ENCODE measurements at regions not wholly inside any gene's neighbourhood (a gene's known extent, or its start where the extent isn't known, plus 50 kb on each side); places are given as distances from the start of the nearest gene placed in this dataset.
"Not testable (repeated sequence)": the region's sequence is repeated elsewhere in the genome, so short reads cannot be mapped to it uniquely, and the experiment has no call there.

DNA sequence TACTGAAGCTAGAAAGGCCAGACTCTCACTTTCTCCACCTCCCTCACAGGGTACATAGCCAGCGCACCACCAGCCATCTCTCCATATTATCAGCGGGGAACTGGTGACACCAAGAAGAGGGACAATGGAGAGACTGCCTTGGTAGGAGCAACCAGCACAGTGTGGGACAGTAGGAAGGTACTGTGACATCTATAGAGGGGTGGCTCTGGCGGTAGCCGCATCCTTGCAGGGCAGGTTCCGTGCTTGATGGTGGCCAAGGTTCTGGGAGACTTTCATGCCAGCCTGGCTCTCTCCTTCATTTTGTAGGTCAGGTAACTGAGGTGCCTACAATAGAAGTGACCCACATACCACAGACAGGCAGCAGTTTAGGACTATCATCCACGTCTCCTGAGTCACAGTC is 65.5 kb upstream of the SMIM23 start:
- ATAC-seq (no peak), DNase-seq (no peak)
- Histone ChIP-seq H3K27ac (no peak overlapping the region), H3K36me3 (replicated peaks in 1 of 2; ENCODE audit: insufficient read depth in 1 of 2, low read depth in 2 of 2) (no peaks in the 10 kb centered on the region), H3K27me3 (peaks cover 0 to 4% of the 10 kb centered on the region in 2 donors), H3K4me3 (no peak overlapping the region), H3K9me3 (no peaks in the 10 kb centered on the region), H3K4me1 (no peaks in the 10 kb centered on the region)
- intact Hi-C loops (cut with DNase I) = no loop called here
- 61 to 65% methylated on average over 2 to 6 of the region's 6 CpGs for WGBS, 2 donors
- TF ChIP-seq POLR2A (IDR thresholded peaks at IDR 0.05) (no peak), CTCF (IDR thresholded peaks at IDR 0.05) (no peak)

DNA sequence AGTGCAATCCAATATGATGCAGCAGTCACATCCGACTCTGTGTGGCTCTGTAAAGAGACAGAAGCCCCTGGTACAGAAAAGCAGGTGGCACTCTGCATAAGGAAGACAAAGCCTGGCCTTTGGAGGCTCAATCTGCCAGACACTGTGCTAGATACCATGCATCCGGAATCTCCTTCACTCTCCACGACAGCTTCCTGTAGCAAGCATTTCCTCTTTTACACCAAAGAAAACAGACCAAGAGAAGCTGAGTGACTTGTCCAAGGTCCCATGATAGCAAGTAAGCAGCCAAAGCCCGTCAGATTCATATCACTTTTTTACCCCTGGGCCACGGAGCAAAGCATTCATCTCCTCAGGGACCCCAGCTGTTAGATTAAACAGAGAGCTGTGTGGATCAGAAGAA is 64.2 kb upstream of the SMIM23 start:
- H3K36me3 ChIP-seq (replicated peaks in 1 of 2; ENCODE audit: insufficient read depth in 1 of 2, low read depth in 2 of 2) = no peaks in the 10 kb centered on the region
- H3K9me3 ChIP-seq = no peaks in the 10 kb centered on the region
- no peak overlapping the region for H3K4me3 ChIP-seq
- no peak for TF ChIP-seq POLR2A (IDR thresholded peaks at IDR 0.05)
- TF ChIP-seq CTCF (IDR thresholded peaks at IDR 0.05) = no peak
- ATAC-seq (no peak), DNase-seq (no peak)
- intact Hi-C loops (cut with DNase I) = no loop called here
- H3K4me1 ChIP-seq = no peaks in the 10 kb centered on the region
- no peak overlapping the region for H3K27ac ChIP-seq
- 23 to 31% methylated on average over 3 to 5 of the region's 5 CpGs for WGBS, 2 donors
- H3K27me3 ChIP-seq = peaks cover 0 to 4% of the 10 kb centered on the region in 2 donors

- no peak overlapping the region for H3K4me3 ChIP-seq
- H3K36me3 ChIP-seq (replicated peaks in 1 of 2; ENCODE audit: insufficient read depth in 1 of 2, low read depth in 2 of 2) = no peaks in the 10 kb centered on the region
- WGBS, 2 donors = 55 to 63% methylated on average over 15 of the region's 15 CpGs
- intact Hi-C loops (cut with DNase I) = no loop called here
- ATAC-seq = no peak
- peaks cover 0 to 4% of the 10 kb centered on the region in 2 donors for H3K27me3 ChIP-seq
- no peak for TF ChIP-seq POLR2A (IDR thresholded peaks at IDR 0.05)
- no peak for TF ChIP-seq CTCF (IDR thresholded peaks at IDR 0.05)
- H3K27ac ChIP-seq = no peak overlapping the region
- H3K9me3 ChIP-seq = no peaks in the 10 kb centered on the region
- no peak for DNase-seq
- H3K4me1 ChIP-seq = no peaks in the 10 kb centered on the region
These were observed 61.0 kb upstream of the SMIM23 start for GRCh38 chr5:171724468-171725204.

DNA sequence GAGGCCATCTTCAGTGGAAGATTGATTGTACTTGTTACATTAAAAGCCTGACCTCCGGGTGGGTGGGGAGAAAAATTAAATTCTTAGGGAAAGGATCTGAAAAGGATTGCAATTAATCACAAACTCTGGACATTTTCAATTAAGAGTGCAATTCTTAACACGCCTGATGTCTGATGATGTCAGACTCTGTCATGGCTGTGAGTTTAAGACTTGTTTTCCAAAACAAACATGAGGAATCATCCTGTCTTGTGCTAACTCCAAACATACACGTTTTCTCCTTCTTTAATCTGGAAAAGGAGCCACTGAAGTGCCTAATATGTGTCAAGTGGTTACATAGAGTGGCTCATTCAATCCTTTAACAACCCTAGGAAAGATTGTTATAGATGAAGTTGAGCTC is 60.4 kb upstream of the SMIM23 start:
- Histone ChIP-seq H3K9me3 (no peaks in the 10 kb centered on the region), H3K27ac (no peak overlapping the region), H3K27me3 (peaks cover 0 to 4% of the 10 kb centered on the region in 2 donors), H3K4me3 (no peak overlapping the region), H3K4me1 (no peaks in the 10 kb centered on the region), H3K36me3 (replicated peaks in 1 of 2; ENCODE audit: insufficient read depth in 1 of 2, low read depth in 2 of 2) (no peaks in the 10 kb centered on the region)
- intact Hi-C loops (cut with DNase I) = no loop called here
- ATAC-seq = no peak
- 39 to 48% methylated on average over 3 of the region's 3 CpGs for WGBS, 2 donors
- TF ChIP-seq POLR2A (IDR thresholded peaks at IDR 0.05) (no peak), CTCF (IDR thresholded peaks at IDR 0.05) (no peak)
- DNase-seq = no peak

- WGBS, 2 donors = 75 to 84% methylated on average over 2 of the region's 2 CpGs
- H3K4me1 ChIP-seq; H3K27ac ChIP-seq; H3K36me3 ChIP-seq (replicated peaks in 1 of 2; ENCODE audit: insufficient read depth in 1 of 2, low read depth in 2 of 2); ATAC-seq; H3K9me3 ChIP-seq; DNase-seq; H3K4me3 ChIP-seq; H3K27me3 ChIP-seq; intact Hi-C loops (cut with DNase I): not testable (repeated sequence)
These were observed 58.8 kb upstream of the SMIM23 start for GRCh38 chr5:171726819-171727218.

Data from body of pancreas (tissue), 4 donors.